ENCODE measurements at regions not wholly inside any gene's neighbourhood (a gene's known extent, or its start where the extent isn't known, plus 50 kb on each side); places are given as distances from the start of the nearest gene placed in this dataset.

DNA sequence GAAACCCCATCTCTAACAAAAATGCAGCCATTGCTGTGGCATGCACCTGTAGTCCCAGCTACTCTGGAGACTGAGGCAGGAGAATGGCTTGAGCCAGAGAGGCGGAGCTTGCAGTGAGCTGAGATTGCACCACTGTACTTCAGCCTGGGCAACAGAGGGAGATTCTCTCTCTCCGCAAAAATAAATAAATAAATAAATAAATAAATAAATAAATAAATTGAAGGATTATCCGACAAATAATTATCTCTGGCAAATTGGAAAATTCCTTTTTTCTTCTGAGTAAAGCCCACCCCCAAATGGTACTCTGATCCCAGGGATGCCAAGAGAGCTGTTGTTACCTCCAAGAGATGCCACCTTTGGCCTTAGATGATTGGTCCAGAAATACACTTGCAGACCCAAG, 137.9 kb downstream of the SUDS3 start:
- in situ Hi-C loops (cut with HindIII; ENCODE audit: low sequenced_read_pairs) = no loop called here
- TF ChIP-seq, protein P1, sequence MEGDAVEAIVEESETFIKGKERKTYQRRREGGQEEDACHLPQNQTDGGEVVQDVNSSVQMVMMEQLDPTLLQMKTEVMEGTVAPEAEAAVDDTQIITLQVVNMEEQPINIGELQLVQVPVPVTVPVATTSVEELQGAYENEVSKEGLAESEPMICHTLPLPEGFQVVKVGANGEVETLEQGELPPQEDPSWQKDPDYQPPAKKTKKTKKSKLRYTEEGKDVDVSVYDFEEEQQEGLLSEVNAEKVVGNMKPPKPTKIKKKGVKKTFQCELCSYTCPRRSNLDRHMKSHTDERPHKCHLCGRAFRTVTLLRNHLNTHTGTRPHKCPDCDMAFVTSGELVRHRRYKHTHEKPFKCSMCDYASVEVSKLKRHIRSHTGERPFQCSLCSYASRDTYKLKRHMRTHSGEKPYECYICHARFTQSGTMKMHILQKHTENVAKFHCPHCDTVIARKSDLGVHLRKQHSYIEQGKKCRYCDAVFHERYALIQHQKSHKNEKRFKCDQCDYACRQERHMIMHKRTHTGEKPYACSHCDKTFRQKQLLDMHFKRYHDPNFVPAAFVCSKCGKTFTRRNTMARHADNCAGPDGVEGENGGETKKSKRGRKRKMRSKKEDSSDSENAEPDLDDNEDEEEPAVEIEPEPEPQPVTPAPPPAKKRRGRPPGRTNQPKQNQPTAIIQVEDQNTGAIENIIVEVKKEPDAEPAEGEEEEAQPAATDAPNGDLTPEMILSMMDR (IDR thresholded peaks at IDR 0.05; ENCODE audit: low read depth, low read length) = no peak
- DNase-seq (ENCODE audit: low read depth, low spot score) = no peak

DNA sequence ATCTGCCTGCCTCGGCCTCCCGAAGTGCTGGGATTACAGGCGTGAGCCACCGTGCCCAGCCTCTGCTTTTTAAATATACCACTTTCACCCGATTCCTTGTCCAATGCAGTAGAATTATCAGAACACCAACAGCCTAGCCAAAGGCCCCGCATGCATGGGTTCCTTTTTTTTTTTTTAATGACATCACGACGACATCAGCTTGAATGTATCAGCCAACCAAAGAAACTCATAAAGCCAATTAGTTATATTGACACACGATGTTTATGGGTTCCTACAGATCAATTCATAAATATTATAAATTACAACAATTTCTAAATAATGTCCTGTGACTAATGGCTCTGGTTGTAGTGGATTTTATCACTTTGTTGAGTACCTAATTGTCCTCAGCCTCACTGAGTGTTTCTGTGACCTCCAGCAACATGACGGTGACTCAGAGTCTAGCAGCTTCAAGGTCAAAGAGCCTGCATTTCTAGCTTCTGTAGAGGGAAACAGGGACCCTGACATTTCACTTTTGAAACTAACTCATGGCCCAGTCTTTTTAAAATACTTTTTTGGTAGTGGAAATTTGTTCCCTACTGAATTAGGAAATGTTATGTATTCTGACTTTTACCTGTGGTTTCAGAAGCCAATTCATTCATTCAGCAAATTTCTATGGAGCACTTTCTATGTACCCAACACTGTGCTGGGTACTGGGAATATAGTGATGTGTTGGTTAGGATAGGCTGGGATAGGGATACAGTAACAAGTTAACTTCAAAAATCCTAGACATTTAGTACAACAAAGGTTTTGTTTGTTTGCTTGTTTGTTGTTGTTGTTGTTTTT, 144.1 kb downstream of the SUDS3 start:
- DNase-seq (ENCODE audit: low read depth, low spot score) = no peak
- no peak overlapping the region for H3K4me3 ChIP-seq (ENCODE audit: low read depth, low read length)
- TF ChIP-seq, protein P1 (IDR thresholded peaks at IDR 0.05; ENCODE audit: low read depth, low read length) = no peak
- in situ Hi-C loops (cut with HindIII; ENCODE audit: low sequenced_read_pairs) = no loop called here

More for the DNA sequence above, 137.9 kb downstream of the SUDS3 start:
- H3K4me3 ChIP-seq (ENCODE audit: low read depth, low read length) = no peak overlapping the region

DNA sequence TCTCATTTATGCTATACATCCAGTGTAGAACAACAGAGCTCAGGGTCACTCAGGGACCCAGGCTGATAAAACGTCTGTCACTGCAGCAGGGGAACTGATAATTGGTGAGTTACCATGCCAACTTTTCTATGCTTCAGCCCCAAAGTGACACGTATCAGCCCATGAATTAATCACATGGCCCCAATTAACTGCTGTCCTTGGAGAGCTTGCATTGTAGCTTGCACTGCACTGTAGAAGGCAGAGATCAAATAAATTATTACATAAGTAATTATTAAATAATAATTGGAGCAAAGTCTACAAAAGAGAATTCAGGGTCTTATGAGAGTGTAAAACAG, 144.6 kb downstream of the SUDS3 start:
- in situ Hi-C loops (cut with HindIII; ENCODE audit: low sequenced_read_pairs) = no loop called here
- TF ChIP-seq, protein P1 (IDR thresholded peaks at IDR 0.05; ENCODE audit: low read depth, low read length) = no peak
- H3K4me3 ChIP-seq (ENCODE audit: low read depth, low read length) = no peak overlapping the region
- no peak for DNase-seq (ENCODE audit: low read depth, low spot score)

DNA sequence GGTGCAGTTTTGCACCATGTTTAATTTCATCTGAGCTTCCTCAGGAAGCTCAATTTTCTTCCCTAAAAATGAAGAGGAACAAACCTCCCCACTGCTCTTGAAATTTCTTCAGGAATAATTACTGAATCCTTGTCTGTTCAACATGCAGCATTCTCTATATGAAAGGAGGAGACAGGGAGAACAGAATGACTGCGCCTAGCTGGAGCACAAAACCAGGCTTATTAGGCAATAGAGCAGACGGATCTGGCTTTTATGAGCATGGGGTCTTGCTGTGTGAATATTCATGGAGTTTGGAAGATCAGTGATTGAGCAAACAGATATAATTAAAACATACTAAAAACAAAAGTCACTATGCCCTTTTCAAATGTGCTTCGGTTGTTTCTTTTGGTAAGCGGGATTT, 148.1 kb downstream of the SUDS3 start:
- DNase-seq (ENCODE audit: low read depth, low spot score) = no peak
- TF ChIP-seq, protein P1 (IDR thresholded peaks at IDR 0.05; ENCODE audit: low read depth, low read length) = no peak
- in situ Hi-C loops (cut with HindIII; ENCODE audit: low sequenced_read_pairs) = no loop called here
- no peak overlapping the region for H3K4me3 ChIP-seq (ENCODE audit: low read depth, low read length)

DNA sequence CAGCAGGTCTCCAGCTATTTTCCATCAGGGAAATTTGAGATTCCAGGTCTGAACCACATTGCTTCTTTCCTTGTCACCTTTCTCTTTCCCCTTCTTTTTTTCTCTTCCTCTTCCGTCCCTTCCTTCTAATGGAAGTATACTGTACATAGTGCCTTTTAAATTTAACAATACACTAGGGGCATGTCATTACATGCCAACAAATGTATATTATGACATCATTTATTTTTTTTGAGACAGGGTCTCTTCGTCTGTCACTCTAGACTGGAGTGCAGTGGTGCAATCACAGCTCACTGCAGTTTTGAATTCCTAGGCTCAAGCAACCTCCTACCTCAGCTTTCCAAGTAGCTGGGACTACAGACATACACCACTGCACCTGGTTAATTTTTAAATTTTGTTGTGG, 148.9 kb downstream of the SUDS3 start:
- H3K4me3 ChIP-seq (ENCODE audit: low read depth, low read length) = no peak overlapping the region
- DNase-seq (ENCODE audit: low read depth, low spot score) = no peak
- TF ChIP-seq, protein P1 (IDR thresholded peaks at IDR 0.05; ENCODE audit: low read depth, low read length) = no peak
- in situ Hi-C loops (cut with HindIII; ENCODE audit: low sequenced_read_pairs) = no loop called here

DNA sequence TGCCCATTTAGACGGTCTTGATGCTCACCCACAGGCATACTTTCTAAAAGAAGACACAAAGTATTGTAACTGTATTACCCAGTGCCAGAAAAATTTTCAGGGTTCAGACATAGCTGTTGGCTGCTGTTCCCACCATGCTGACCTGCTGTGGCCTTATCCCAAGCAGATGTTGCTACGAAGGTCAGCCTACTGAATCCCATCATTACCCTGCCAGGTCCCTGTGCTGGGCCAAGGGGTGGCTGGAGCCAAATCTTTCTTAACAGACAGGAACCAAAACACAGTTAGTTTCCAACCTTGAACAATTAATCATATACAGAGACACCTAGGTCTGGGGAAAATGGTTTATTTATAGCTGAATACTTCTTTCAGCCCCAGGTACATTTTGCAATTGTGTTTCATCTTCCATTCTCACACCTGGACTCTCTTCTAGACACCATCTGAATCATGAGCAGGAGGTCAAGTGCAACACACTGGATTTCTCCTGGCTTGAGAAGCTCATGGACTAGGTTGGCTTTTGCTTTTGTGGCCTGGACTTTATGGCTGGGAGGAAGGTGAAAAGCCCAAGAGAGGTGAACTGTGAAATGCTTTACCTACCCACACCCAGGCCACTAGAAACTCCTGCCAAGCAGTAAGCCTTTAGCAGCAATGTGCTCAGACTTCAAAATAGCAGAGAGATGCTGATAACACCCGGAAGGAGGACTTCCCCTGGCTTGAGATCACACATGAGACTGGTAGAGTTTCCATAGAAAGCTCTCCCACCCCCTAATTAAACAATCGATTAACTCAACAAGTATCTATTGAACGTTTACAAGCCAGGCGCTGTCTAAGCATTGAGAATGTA, 150.1 kb downstream of the SUDS3 start:
- TF ChIP-seq, protein P1 (IDR thresholded peaks at IDR 0.05; ENCODE audit: low read depth, low read length) = no peak
- no peak for DNase-seq (ENCODE audit: low read depth, low spot score)
- H3K4me3 ChIP-seq (ENCODE audit: low read depth, low read length) = no peak overlapping the region
- in situ Hi-C loops (cut with HindIII; ENCODE audit: low sequenced_read_pairs) = no loop called here

All from astrocyte of the spinal cord (primary cell).